IMR-90 (cell line): ENCODE measurements at regions not wholly inside any gene's neighbourhood (a gene's known extent, or its start where the extent isn't known, plus 50 kb on each side); places are given as distances from the start of the nearest gene placed in this dataset.

Experiments used
- ATAC-seq: fragments of 200-7000 bp; cut with Tn5 transposase; 2 replicates; pipeline ENCODE4 v1.9.1; 2020; ENCODE audit warnings: low read depth, mild to moderate bottlenecking, moderate library complexity
- BruUV-seq: library from RNA; stranded (reverse); fragments of 400-500 nt; replicated peaks from 2 replicates; lab custom pipeline; 2021; lab: Mats Ljungman, UMichigan
- CTCF ChIA-PET: fragments of 300-600 bp; formaldehyde crosslinking; extraction: SDS; loops from one replicate; lab custom pipeline; 2021; ENCODE audit warnings: antibody characterized with exemption; lab: Yijun Ruan, JAX
- POLR2A ChIA-PET: fragments of 300-600 bp; sonication (Branson Sonifier 250); formaldehyde crosslinking; loops from one replicate; lab custom pipeline; 2022; ENCODE audit warnings: antibody characterized with exemption; ENCODE audit not compliant: unreplicated experiment; lab: Charles Lee
- DNase-seq: peaks from one replicate; pipeline ENCODE4 v3.0.0; 2013
- H2AFZ ChIP-seq: replicated peaks from 2 replicates; pipeline ENCODE3; 2013; ENCODE audit warnings: low read length, mild to moderate bottlenecking; ENCODE audit not compliant: poor library complexity
- H2AK5ac ChIP-seq: 2 replicates; pipeline ENCODE4 v1.6.1; 2013; ENCODE audit warnings: low read depth, low read length, inconsistent platforms
- H2AK9ac ChIP-seq: replicated peaks from 2 replicates; pipeline ENCODE3; 2013; ENCODE audit warnings: mild to moderate bottlenecking, low read depth, low read length, moderate library complexity; ENCODE audit not compliant: poor library complexity
- H2BK120ac ChIP-seq: 2 replicates; pipeline ENCODE4 v1.6.1; 2013; ENCODE audit warnings: low read depth, low read length, inconsistent platforms
- H2BK15ac ChIP-seq: 3 replicates; pipeline ENCODE4 v1.6.1; 2013; ENCODE audit warnings: low read depth, low read length, inconsistent platforms
- H2BK20ac ChIP-seq: 2 replicates; pipeline ENCODE4 v1.6.1; 2013; ENCODE audit warnings: low read depth, mild to moderate bottlenecking, inconsistent platforms, low read length, moderate library complexity
- H2BK5ac ChIP-seq: 2 replicates; pipeline ENCODE4 v1.6.1; 2013; ENCODE audit warnings: mild to moderate bottlenecking, low read depth, low read length, inconsistent platforms; ENCODE audit not compliant: poor library complexity, severe bottlenecking
- H3K14ac ChIP-seq: replicated peaks from 2 replicates; pipeline ENCODE4 v1.6.1; 2013; ENCODE audit warnings: low read depth, low read length, inconsistent platforms
- H3K18ac ChIP-seq: 2 replicates; pipeline ENCODE4 v1.6.1; 2013; ENCODE audit warnings: low read depth, low read length, control low read depth
- H3K23ac ChIP-seq: 2 replicates; pipeline ENCODE4 v1.6.1; 2013; ENCODE audit warnings: low read depth, low read length, inconsistent platforms
- H3K27ac ChIP-seq: 2 replicates; pipeline ENCODE4 v1.5.1; 2013; ENCODE audit warnings: mild to moderate bottlenecking, control low read depth, low read length; ENCODE audit not compliant: insufficient read depth
- H3K27me3 ChIP-seq: 2 replicates; pipeline ENCODE4 v1.6.1; 2013; ENCODE audit warnings: low read length; ENCODE audit not compliant: control insufficient read depth, insufficient read depth
- H3K36me3 ChIP-seq: 2 replicates; pipeline ENCODE4 v1.6.1; 2013; ENCODE audit warnings: low read length, mixed read lengths; ENCODE audit not compliant: control insufficient read depth, insufficient read depth
- H3K4ac ChIP-seq: 2 replicates; pipeline ENCODE4 v1.6.1; 2013; ENCODE audit warnings: low read depth, low read length, inconsistent platforms
- H3K4me1 ChIP-seq: 2 replicates; pipeline ENCODE4 v1.6.1; 2013; ENCODE audit warnings: low read length, mixed read lengths; ENCODE audit not compliant: control insufficient read depth, insufficient read depth
- H3K4me2 ChIP-seq: 2 replicates; pipeline ENCODE4 v1.6.1; 2013; ENCODE audit warnings: low read depth, mild to moderate bottlenecking, control low read depth, low read length, moderate library complexity
- H3K4me3 ChIP-seq: 2 replicates; pipeline ENCODE4 v1.5.1; 2013; ENCODE audit warnings: low read depth, mild to moderate bottlenecking, control low read depth, low read length, moderate library complexity; ENCODE audit not compliant: insufficient read depth
- H3K56ac ChIP-seq: 2 replicates; pipeline ENCODE4 v1.6.1; 2013; ENCODE audit warnings: low read length, inconsistent platforms; ENCODE audit not compliant: insufficient read depth; ENCODE audit errors: extremely low read depth
- H3K79me1 ChIP-seq, 2 experiments: 2 replicates each; pipeline ENCODE4 v1.6.1; 2013; ENCODE audit warnings: low read length in 2 of 2, inconsistent platforms in 1 of 2, low read depth in 1 of 2
- H3K9ac ChIP-seq: 2 replicates; pipeline ENCODE4 v1.6.1; 2013; ENCODE audit warnings: low read depth, low read length, control low read depth
- H3K9me1 ChIP-seq: 2 replicates; pipeline ENCODE4 v1.6.1; 2013; ENCODE audit warnings: low read length, inconsistent platforms; ENCODE audit not compliant: insufficient read depth
- H3K9me3 ChIP-seq: 2 replicates; pipeline ENCODE4 v1.6.1; 2013; ENCODE audit warnings: low read length; ENCODE audit not compliant: control insufficient read depth, insufficient read depth
- H4K20me1 ChIP-seq: 2 replicates; pipeline ENCODE4 v1.6.1; 2013; ENCODE audit warnings: low read length, inconsistent platforms; ENCODE audit not compliant: insufficient read depth
- H4K5ac ChIP-seq: 2 replicates; pipeline ENCODE4 v1.6.1; 2013; ENCODE audit warnings: mild to moderate bottlenecking, low read depth, low read length, control low read depth
- H4K8ac ChIP-seq, 2 experiments: 2 replicates each; pipeline ENCODE4 v1.6.1; 2013; ENCODE audit warnings: low read depth in 2 of 2, low read length in 2 of 2, control low read depth in 1 of 2, inconsistent platforms in 1 of 2
- H4K91ac ChIP-seq: 2 replicates; pipeline ENCODE4 v1.6.1; 2013; ENCODE audit warnings: low read depth, low read length, inconsistent platforms; ENCODE audit not compliant: insufficient read depth
- BHLHE40 ChIP-seq: fragments of 150-350 bp; IDR thresholded peaks from 2 replicates; pipeline ENCODE4 v1.6.1; 2016; ENCODE audit warnings: mild to moderate bottlenecking, low read depth, low read length
- FOS ChIP-seq: fragments of 150-350 bp; IDR thresholded peaks from 2 replicates; pipeline ENCODE4 v1.6.1; 2016; ENCODE audit warnings: low read depth, low read length
- MAFK ChIP-seq: IDR thresholded peaks from 2 replicates; pipeline ENCODE4 v1.6.1; 2012; ENCODE audit warnings: low read depth, low read length, improper control_type of control experiment
- POLR2A ChIP-seq: IDR thresholded peaks from 2 replicates; pipeline ENCODE4 v1.6.1; 2012; ENCODE audit warnings: mild to moderate bottlenecking, low read depth, low read length
- RAD21 ChIP-seq: IDR thresholded peaks from 2 replicates; pipeline ENCODE4 v1.6.1; 2012; ENCODE audit warnings: low read length, improper control_type of control experiment
- RCOR1 ChIP-seq: IDR thresholded peaks from 2 replicates; pipeline ENCODE4 v1.6.1; 2012; ENCODE audit warnings: mild to moderate bottlenecking, low read length, improper control_type of control experiment; ENCODE audit not compliant: insufficient replicate concordance
- WGBS, 2 experiments: methylation state at CpG; one replicate each; pipeline versions ENCODE4 v1.1.5 to v1.1.7; 2013; ENCODE audit warnings: missing lambda C conversion rate in 2 of 2; ENCODE audit not compliant: insufficient read length in 1 of 2; ENCODE audit errors: extremely low coverage in 2 of 2; 5-methylcytosine and 5-hydroxymethylcytosine counted together
- dilution Hi-C: fragments of 300-500 bp; cut with HindIII; formaldehyde crosslinking; loops from one replicate; pipeline ENCODE4 v1.14.3; 2018; ENCODE audit warnings: low sequenced_read_pairs; ENCODE audit not compliant: unreplicated experiment
- in situ Hi-C: fragments of 300-500 bp; cut with MboI; formaldehyde crosslinking; loops from 3 replicates; pipeline ENCODE4 v1.14.3; 2019; ENCODE audit warnings: low sequenced_read_pairs, inconsistent platforms, mixed read lengths
- intact Hi-C: fragments of 100-400 bp; cut with micrococcal nuclease; formaldehyde crosslinking; loops from 2 replicates; pipeline ENCODE4 v1.10.0; 2022
- TF ChIP-seq, protein P1 (sequence below): fragments of 150-350 bp; IDR thresholded peaks from 2 replicates; pipeline ENCODE4 v1.6.1; 2017; ENCODE audit warnings: mild to moderate bottlenecking, antibody characterized with exemption, low read length, low read depth

- Histone ChIP-seq H4K20me1 (no peaks in the 10 kb centered on the region), H2BK20ac (no peak overlapping the region), H3K27ac (no peak overlapping the region), H3K27me3 (no peaks in the 10 kb centered on the region; the same call in none of the 2 replicates), H2AK9ac (no peak overlapping the region), H2AK5ac (peak overlapping the region; percentile 15; the same call in 1 of the 2 replicates), H4K8ac (no peak overlapping the region), H3K9me1 (no peaks in the 10 kb centered on the region; the same call in 1 of the 2 replicates), H3K18ac (no peak overlapping the region), H2BK5ac (no peak overlapping the region), H3K4me2 (no peak overlapping the region), H4K91ac (no peak overlapping the region), H3K4me1 (0 out of 2 replicates have a peak, but pooled peaks cover 4% of the 10 kb centered on the region), H3K9ac (no peak overlapping the region), H3K36me3 (no peaks in the 10 kb centered on the region), H3K4ac (no peak overlapping the region), H3K14ac (no peak overlapping the region), H2BK120ac (no peak overlapping the region; the same call in 1 of the 2 replicates), H3K9me3 (no peaks in the 10 kb centered on the region), H4K5ac (no peak overlapping the region), H3K23ac (no peak overlapping the region), H2AFZ (peak overlapping the region; percentile 36), H3K4me3 (no peak overlapping the region), H3K56ac (no peak overlapping the region), H2BK15ac (no peak overlapping the region), H3K79me1 (no peaks in the 10 kb centered on the region)
- in situ Hi-C loops: no loop called here
- BruUV-seq: no TSS peak
- CTCF ChIA-PET: no interaction called here
- dilution Hi-C loops: no loop called here
- TF ChIP-seq MAFK (no peak), RAD21 (no peak), RCOR1 (no peak), POLR2A (no peak), BHLHE40 (no peak), FOS (no peak)
- TF ChIP-seq, protein P1, sequence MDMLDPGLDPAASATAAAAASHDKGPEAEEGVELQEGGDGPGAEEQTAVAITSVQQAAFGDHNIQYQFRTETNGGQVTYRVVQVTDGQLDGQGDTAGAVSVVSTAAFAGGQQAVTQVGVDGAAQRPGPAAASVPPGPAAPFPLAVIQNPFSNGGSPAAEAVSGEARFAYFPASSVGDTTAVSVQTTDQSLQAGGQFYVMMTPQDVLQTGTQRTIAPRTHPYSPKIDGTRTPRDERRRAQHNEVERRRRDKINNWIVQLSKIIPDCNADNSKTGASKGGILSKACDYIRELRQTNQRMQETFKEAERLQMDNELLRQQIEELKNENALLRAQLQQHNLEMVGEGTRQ: no peak
- 85% methylated on average over 6 of the region's 11 CpGs; no CpG with 5 or more reads in 1 of the 2 experiments for WGBS, 2 experiments
- DNase-seq (no peak), ATAC-seq (no peak)
- intact Hi-C loops: no loop called here
- POLR2A ChIA-PET: no interaction called here
Observed at GRCh38 chr2:8623958-8624591, 57.8 kb upstream of the ID2 start.
